Bone marrow (tissue), 2 donors: ENCODE measurements at regions not wholly inside any gene's neighbourhood (a gene's known extent, or its start where the extent isn't known, plus 50 kb on each side); places are given as distances from the start of the nearest gene placed in this dataset.
"Not testable (repeated sequence)": the region's sequence is repeated elsewhere in the genome, so short reads cannot be mapped to it uniquely, and the experiment has no call there.

Experiments used
- DNase-seq, 2 donors: peaks; one replicate each; lab custom pipeline; 2025; lab: John Stamatoyannopoulos, UW

- no peak for DNase-seq
Observed at GRCh38 chr5:27963050-27963783, 924.8 kb upstream of the CDH9 start.

- no peak for DNase-seq
Observed at GRCh38 chr5:27962198-27962597, 923.8 kb upstream of the CDH9 start.

GRCh38 chr5:27947088-27947487 lies 908.7 kb upstream of the CDH9 start:
- DNase-seq = no peak

- DNase-seq = no peak
Observed at GRCh38 chr5:27944471-27944870, 906.1 kb upstream of the CDH9 start.

GRCh38 chr5:27938989-27939388 lies 900.6 kb upstream of the CDH9 start:
- no peak for DNase-seq

GRCh38 chr5:27928060-27928459 lies 889.7 kb upstream of the CDH9 start:
- DNase-seq = no peak

GRCh38 chr5:27911216-27911615 lies 872.8 kb upstream of the CDH9 start:
- no peak for DNase-seq

- DNase-seq = no peak
Observed at GRCh38 chr5:27908341-27908740, 870.0 kb upstream of the CDH9 start.

GRCh38 chr5:27906931-27907601 lies 868.7 kb upstream of the CDH9 start:
- no peak for DNase-seq

- DNase-seq = no peak
Observed at GRCh38 chr5:27906481-27906880, 868.1 kb upstream of the CDH9 start.

GRCh38 chr5:27900761-27901160 lies 862.4 kb upstream of the CDH9 start:
- no peak for DNase-seq

GRCh38 chr5:27876071-27876470 lies 837.7 kb upstream of the CDH9 start:
- DNase-seq = no peak

- DNase-seq = no peak
Observed at GRCh38 chr5:27875148-27875547, 836.8 kb upstream of the CDH9 start.

GRCh38 chr5:27868292-27868691 lies 829.9 kb upstream of the CDH9 start:
- no peak for DNase-seq

GRCh38 chr5:27855491-27855890 lies 817.1 kb upstream of the CDH9 start:
- DNase-seq = no peak

- no peak for DNase-seq
Observed at GRCh38 chr5:27854243-27854852, 816.0 kb upstream of the CDH9 start.

GRCh38 chr5:27845248-27845647 lies 806.9 kb upstream of the CDH9 start:
- DNase-seq = no peak

- not testable (repeated sequence) for DNase-seq
Observed at GRCh38 chr5:27836704-27837103, 798.3 kb upstream of the CDH9 start.

- no peak for DNase-seq
Observed at GRCh38 chr5:27832886-27833285, 794.5 kb upstream of the CDH9 start.

- no peak for DNase-seq
Observed at GRCh38 chr5:27830546-27830945, 792.2 kb upstream of the CDH9 start.

GRCh38 chr5:27821681-27822080 lies 783.3 kb upstream of the CDH9 start:
- no peak for DNase-seq

GRCh38 chr5:27818888-27819287 lies 780.5 kb upstream of the CDH9 start:
- no peak for DNase-seq

- DNase-seq = no peak
Observed at GRCh38 chr5:27814983-27815382, 776.6 kb upstream of the CDH9 start.
